ENCODE measurements at regions not wholly inside any gene's neighbourhood (a gene's known extent, or its start where the extent isn't known, plus 50 kb on each side); places are given as distances from the start of the nearest gene placed in this dataset.

GRCh38 chr9:106287731-106288130 lies 575.2 kb upstream of the ZNF462 start:
- Histone ChIP-seq H3K27me3 (ENCODE audit: control insufficient read depth in 4 of 4, insufficient read depth in 4 of 4, low read length in 3 of 4) (no peaks in the 10 kb centered on the region), H3K9ac (ENCODE audit: low read depth in 1 of 2, low read length in 2 of 2) (no peak overlapping the region), H3K36me3 (ENCODE audit: control insufficient read depth in 4 of 4, insufficient read depth in 3 of 4, low read depth in 1 of 4, low read length in 3 of 4) (no peaks in the 10 kb centered on the region), H3K27ac (ENCODE audit: low read depth in 1 of 2, low read length in 2 of 2) (no peak overlapping the region), H3K9me3 (ENCODE audit: control insufficient read depth in 4 of 4, low read length in 3 of 4) (no peaks in the 10 kb centered on the region), H3K4me3 (ENCODE audit: low read depth in 1 of 3, low read length in 3 of 3) (no peak overlapping the region), H3K4me1 (ENCODE audit: control insufficient read depth in 4 of 4, insufficient read depth in 4 of 4, low read length in 3 of 4) (no peaks in the 10 kb centered on the region)
- no peak for DNase-seq (ENCODE audit: low spot score)
- 80% methylated on average over 9 of the region's 9 CpGs for WGBS
- TF ChIP-seq HNF4A (conservative IDR thresholded peaks at IDR 0.05) (no peak), HNF4G (IDR thresholded peaks at IDR 0.05) (no peak), YY1 (IDR thresholded peaks at IDR 0.05) (no peak), EGR1 (IDR thresholded peaks at IDR 0.05; ENCODE audit: low read depth in 2 of 2) (no peak), SP1 (IDR thresholded peaks at IDR 0.05) (no peak), ATF3 (IDR thresholded peaks at IDR 0.05) (no peak), MAX (IDR thresholded peaks at IDR 0.05) (no peak), FOXA1 (IDR thresholded peaks at IDR 0.05) (no peak), RAD21 (IDR thresholded peaks at IDR 0.05) (no peak), NR2F2 (IDR thresholded peaks at IDR 0.05) (no peak), CTCF (IDR thresholded peaks at IDR 0.05; ENCODE audit: low read depth, low read length, missing input control) (no peak), TAF1 (conservative IDR thresholded peaks at IDR 0.05) (no peak), REST (IDR thresholded peaks at IDR 0.05) (no peak), FOXA2 (IDR thresholded peaks at IDR 0.05) (no peak), JUND (IDR thresholded peaks at IDR 0.05) (no peak)

DNA sequence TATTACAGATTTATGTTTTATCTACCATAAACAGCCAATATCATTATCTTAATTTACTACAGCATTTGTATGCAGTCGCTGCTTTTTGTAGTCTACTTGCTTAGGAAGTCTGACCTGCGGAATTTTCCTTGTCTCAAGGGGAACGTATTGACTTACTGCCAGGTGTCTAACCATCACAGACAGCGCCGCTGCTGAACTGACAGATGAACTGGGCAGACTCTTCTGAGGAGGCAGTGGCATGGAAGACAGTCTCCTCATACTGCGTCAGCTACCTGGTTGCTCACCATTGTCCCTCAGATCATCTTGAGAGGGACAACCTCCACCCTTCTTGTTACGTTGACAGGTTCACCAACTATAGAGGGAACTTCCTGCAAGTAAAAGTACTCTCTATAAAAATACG lies 574.3 kb upstream of the ZNF462 start:
- H3K27me3 ChIP-seq (ENCODE audit: control insufficient read depth in 4 of 4, insufficient read depth in 4 of 4, low read length in 3 of 4): no peaks in the 10 kb centered on the region
- no peaks in the 10 kb centered on the region for H3K4me1 ChIP-seq (ENCODE audit: control insufficient read depth in 4 of 4, insufficient read depth in 4 of 4, low read length in 3 of 4)
- whole genome bisulfite sequencing: 91% methylated on average over 8 of the region's 8 CpGs
- no peak overlapping the region for H3K9ac ChIP-seq (ENCODE audit: low read depth in 1 of 2, low read length in 2 of 2)
- H3K27ac ChIP-seq (ENCODE audit: low read depth in 1 of 2, low read length in 2 of 2): no peak overlapping the region
- DNase-seq (ENCODE audit: low spot score): no peak
- H3K4me3 ChIP-seq (ENCODE audit: low read depth in 1 of 3, low read length in 3 of 3): no peak overlapping the region
- no peaks in the 10 kb centered on the region for H3K9me3 ChIP-seq (ENCODE audit: control insufficient read depth in 4 of 4, low read length in 3 of 4)
- no peaks in the 10 kb centered on the region for H3K36me3 ChIP-seq (ENCODE audit: control insufficient read depth in 4 of 4, insufficient read depth in 3 of 4, low read depth in 1 of 4, low read length in 3 of 4)
- TF ChIP-seq NR2F2 (IDR thresholded peaks at IDR 0.05) (no peak), ZBTB33 (IDR thresholded peaks at IDR 0.05) (no peak), RXRA (IDR thresholded peaks at IDR 0.05) (no peak), EGR1 (IDR thresholded peaks at IDR 0.05; ENCODE audit: low read depth in 2 of 2) (no peak), CTCF (IDR thresholded peaks at IDR 0.05; ENCODE audit: low read depth, low read length, missing input control) (no peak), YY1 (IDR thresholded peaks at IDR 0.05) (no peak), ATF3 (IDR thresholded peaks at IDR 0.05) (no peak), TAF1 (conservative IDR thresholded peaks at IDR 0.05) (no peak)

Data from liver (tissue), 8 donors.